ENCODE measurements at regions not wholly inside any gene's neighbourhood (a gene's known extent, or its start where the extent isn't known, plus 50 kb on each side); places are given as distances from the start of the nearest gene placed in this dataset.
A peak's percentile ranks its signal among the peaks of the same experiment; 100 is the strongest.
"Not testable (repeated sequence)": the region's sequence is repeated elsewhere in the genome, so short reads cannot be mapped to it uniquely, and the experiment has no call there.

DNA sequence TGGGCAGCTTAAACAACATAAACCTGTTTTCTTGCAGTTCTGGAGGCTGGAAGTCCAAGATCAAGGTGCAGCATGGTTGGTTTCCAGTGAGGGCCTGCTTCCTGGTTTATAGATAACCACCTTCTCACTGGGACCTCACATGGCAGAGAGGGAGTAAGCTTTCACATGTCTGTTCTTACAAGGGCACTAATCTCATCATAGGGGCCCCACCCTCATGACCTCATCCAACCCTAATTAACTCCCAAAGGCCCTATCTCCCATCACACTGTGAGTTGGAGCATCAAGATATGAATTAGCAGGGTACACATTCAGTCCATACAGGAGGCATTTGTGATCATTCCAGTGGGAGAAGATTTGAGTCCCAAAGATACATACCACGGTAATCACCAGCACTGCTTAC, 50.5 kb upstream of the GRIN2A start:
- DNase-seq (ENCODE audit: low spot score), result no peak
- Mint-ChIP-seq H3K4me1 (ENCODE audit: low read depth) (no peaks in the 10 kb centered on the region), H3K4me3 (ENCODE audit: low read depth) (no peak overlapping the region), H3K36me3 (ENCODE audit: low read depth) (no peaks in the 10 kb centered on the region), H3K27me3 (ENCODE audit: low read depth) (no peaks in the 10 kb centered on the region), H3K9me3 (peaks cover 6% of the 10 kb centered on the region), H3K27ac (no peak overlapping the region)
- intact Hi-C loops (cut with micrococcal nuclease), result no loop called here

- Mint-ChIP-seq H3K9me3 (no peaks in the 10 kb centered on the region), H3K27me3 (ENCODE audit: low read depth) (peaks cover 1% of the 10 kb centered on the region), H3K36me3 (ENCODE audit: low read depth) (no peaks in the 10 kb centered on the region), H3K4me3 (ENCODE audit: low read depth) (no peak overlapping the region), H3K4me1 (ENCODE audit: low read depth) (no peaks in the 10 kb centered on the region), H3K27ac (no peak overlapping the region)
- no peak for DNase-seq (ENCODE audit: low spot score)
- intact Hi-C loops (cut with micrococcal nuclease), result no loop called here
Observed at GRCh38 chr16:10239640-10240039, 57.4 kb upstream of the GRIN2A start.

DNA sequence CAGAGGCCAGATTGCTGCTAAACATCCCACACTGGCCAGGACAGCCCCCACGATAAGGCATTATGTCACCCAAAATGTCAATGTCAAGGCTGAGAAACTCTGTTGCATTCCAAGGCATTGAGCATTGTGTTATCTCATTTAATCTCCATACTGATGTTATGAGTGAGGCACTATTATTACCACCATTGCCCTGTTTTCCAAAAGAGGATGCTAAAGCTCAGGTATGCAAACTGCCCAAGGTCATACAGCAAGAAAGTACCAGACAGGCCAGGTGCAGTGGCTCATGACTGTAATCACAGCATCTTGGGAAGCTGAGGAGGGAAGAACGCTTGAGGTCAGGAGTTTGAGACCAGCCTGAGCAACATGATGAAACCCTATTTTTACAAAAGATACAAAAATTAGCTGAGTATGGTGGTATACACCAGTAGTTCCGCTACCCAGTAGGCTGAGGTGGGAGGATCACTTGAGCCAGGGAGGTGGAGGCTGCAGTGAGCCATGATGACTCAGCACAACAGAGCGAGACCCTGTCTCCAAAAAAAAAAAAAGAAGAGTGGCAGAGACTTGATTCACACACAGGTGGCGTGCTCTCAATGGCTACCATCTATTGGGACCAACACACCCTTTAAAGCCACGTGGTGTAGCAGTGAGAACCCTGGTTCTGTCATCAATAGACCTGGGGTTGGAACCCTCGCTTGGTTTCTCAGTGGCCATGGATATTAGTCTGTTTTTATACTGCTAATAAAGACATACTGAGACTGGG, 58.8 kb upstream of the GRIN2A start:
- DNase-seq (ENCODE audit: low spot score), result no peak
- intact Hi-C loops (cut with micrococcal nuclease), result no loop called here
- H3K9me3 Mint-ChIP-seq, result no peaks in the 10 kb centered on the region
- H3K27ac Mint-ChIP-seq, result no peak overlapping the region
- peaks cover 1% of the 10 kb centered on the region for H3K27me3 Mint-ChIP-seq (ENCODE audit: low read depth)
- no peak overlapping the region for H3K4me3 Mint-ChIP-seq (ENCODE audit: low read depth)
- no peaks in the 10 kb centered on the region for H3K4me1 Mint-ChIP-seq (ENCODE audit: low read depth)
- no peaks in the 10 kb centered on the region for H3K36me3 Mint-ChIP-seq (ENCODE audit: low read depth)

DNA sequence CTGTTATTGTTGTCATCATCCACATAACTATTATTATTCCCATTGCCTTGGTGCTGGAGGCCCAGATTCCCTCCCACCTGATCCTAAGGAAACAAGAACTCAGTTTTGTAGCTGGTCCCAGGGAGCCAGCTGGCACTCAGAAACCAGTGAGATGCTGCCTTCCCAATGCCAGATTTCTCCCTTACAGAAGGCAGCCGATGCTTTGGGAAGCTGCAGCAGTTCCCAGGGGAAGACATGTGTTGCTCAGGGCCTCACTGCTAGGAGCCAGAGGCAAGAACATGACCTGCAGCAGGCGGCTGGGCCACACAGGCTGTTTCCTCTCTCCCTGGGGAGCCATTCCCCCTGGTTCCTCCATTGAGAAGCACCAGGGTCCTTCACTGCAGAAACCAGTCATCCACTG, 59.9 kb upstream of the GRIN2A start:
- H3K4me3 Mint-ChIP-seq (ENCODE audit: low read depth), result no peak overlapping the region

GRCh38 chr16:10242916-10243315, 60.7 kb upstream of the GRIN2A start:
- H3K9me3 Mint-ChIP-seq, result no peaks in the 10 kb centered on the region
- no peak overlapping the region for H3K4me3 Mint-ChIP-seq (ENCODE audit: low read depth)
- no peak overlapping the region for H3K27ac Mint-ChIP-seq
- peaks cover 1% of the 10 kb centered on the region for H3K27me3 Mint-ChIP-seq (ENCODE audit: low read depth)
- H3K4me1 Mint-ChIP-seq (ENCODE audit: low read depth), result no peaks in the 10 kb centered on the region
- H3K36me3 Mint-ChIP-seq (ENCODE audit: low read depth), result no peaks in the 10 kb centered on the region
- DNase-seq (ENCODE audit: low spot score), result no peak
- intact Hi-C loops (cut with micrococcal nuclease), result no loop called here

More for the DNA sequence above, 59.9 kb upstream of the GRIN2A start:
- Mint-ChIP-seq H3K36me3 (ENCODE audit: low read depth) (no peaks in the 10 kb centered on the region), H3K27ac (no peak overlapping the region), H3K4me1 (ENCODE audit: low read depth) (no peaks in the 10 kb centered on the region), H3K27me3 (ENCODE audit: low read depth) (peaks cover 1% of the 10 kb centered on the region), H3K9me3 (no peaks in the 10 kb centered on the region)
- intact Hi-C loops (cut with micrococcal nuclease), result no loop called here
- no peak for DNase-seq (ENCODE audit: low spot score)

- DNase-seq (ENCODE audit: low spot score), result no peak
- no peak overlapping the region for H3K4me3 Mint-ChIP-seq (ENCODE audit: low read depth)
- no peaks in the 10 kb centered on the region for H3K9me3 Mint-ChIP-seq
- no peaks in the 10 kb centered on the region for H3K36me3 Mint-ChIP-seq (ENCODE audit: low read depth)
- no peaks in the 10 kb centered on the region for H3K27me3 Mint-ChIP-seq (ENCODE audit: low read depth)
- intact Hi-C loops (cut with micrococcal nuclease), result no loop called here
- no peak overlapping the region for H3K27ac Mint-ChIP-seq
- no peaks in the 10 kb centered on the region for H3K4me1 Mint-ChIP-seq (ENCODE audit: low read depth)
Observed at GRCh38 chr16:10245002-10245401, 62.8 kb upstream of the GRIN2A start.

- DNase-seq (ENCODE audit: low spot score), result no peak
- Mint-ChIP-seq H3K4me3 (ENCODE audit: low read depth) (no peak overlapping the region), H3K9me3 (no peaks in the 10 kb centered on the region), H3K27me3 (ENCODE audit: low read depth) (no peaks in the 10 kb centered on the region), H3K27ac (no peak overlapping the region), H3K4me1 (ENCODE audit: low read depth) (no peaks in the 10 kb centered on the region), H3K36me3 (ENCODE audit: low read depth) (no peaks in the 10 kb centered on the region)
- intact Hi-C loops (cut with micrococcal nuclease), result no loop called here
Observed at GRCh38 chr16:10250137-10250828, 68.1 kb upstream of the GRIN2A start.

DNA sequence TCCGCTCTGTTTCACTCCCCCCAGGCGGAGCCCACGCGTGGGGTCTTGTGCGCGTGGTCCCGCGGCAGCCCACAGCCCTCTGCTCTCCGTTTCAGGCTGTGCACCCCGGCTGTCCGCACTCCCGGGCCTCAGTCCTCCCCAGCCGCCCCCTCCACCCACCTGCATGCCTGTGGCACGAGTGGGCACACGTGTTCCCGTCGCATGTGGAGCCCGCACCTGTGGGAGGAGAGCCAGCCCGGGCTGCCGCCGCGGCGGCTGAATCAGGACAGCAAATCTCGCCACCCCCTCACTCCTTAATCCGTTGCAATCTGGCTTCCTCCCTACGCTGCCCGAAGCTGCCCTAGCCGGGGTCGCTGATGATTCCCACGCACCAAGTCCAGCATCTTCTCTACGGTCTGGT, 69.9 kb upstream of the GRIN2A start:
- Mint-ChIP-seq H3K4me3 (ENCODE audit: low read depth) (no peak overlapping the region), H3K36me3 (ENCODE audit: low read depth) (no peaks in the 10 kb centered on the region), H3K9me3 (no peaks in the 10 kb centered on the region), H3K27ac (no peak overlapping the region), H3K27me3 (ENCODE audit: low read depth) (no peaks in the 10 kb centered on the region), H3K4me1 (ENCODE audit: low read depth) (peaks cover 4% of the 10 kb centered on the region)
- DNase-seq (ENCODE audit: low spot score), result no peak
- intact Hi-C loops (cut with micrococcal nuclease), result no loop called here

DNA sequence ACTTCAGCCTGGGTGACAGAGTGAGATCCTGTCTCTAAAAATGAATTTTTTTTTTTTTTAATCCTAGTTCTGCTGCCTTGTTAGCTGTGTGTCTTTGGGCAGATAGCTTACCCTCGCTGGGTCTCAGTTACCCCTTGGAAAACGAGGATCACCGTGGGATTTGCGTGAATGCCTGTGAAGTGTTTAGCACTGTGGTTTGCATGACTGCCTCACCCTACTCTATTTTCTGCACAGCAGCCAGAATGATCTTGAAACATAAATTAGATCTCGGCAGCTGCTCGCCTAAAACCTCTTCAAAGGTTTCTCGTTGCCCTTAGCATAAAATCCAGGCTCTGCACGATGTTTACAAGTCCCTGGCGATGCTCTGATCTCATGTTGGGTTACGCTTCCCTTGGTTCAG, 71.2 kb upstream of the GRIN2A start:
- Mint-ChIP-seq H3K9me3 (no peaks in the 10 kb centered on the region), H3K36me3 (ENCODE audit: low read depth) (no peaks in the 10 kb centered on the region), H3K4me1 (ENCODE audit: low read depth) (peaks cover 5% of the 10 kb centered on the region), H3K4me3 (ENCODE audit: low read depth) (no peak overlapping the region), H3K27me3 (ENCODE audit: low read depth) (no peaks in the 10 kb centered on the region), H3K27ac (no peak overlapping the region)
- intact Hi-C loops (cut with micrococcal nuclease), result no loop called here
- DNase-seq (ENCODE audit: low spot score), result no peak

GRCh38 chr16:10255728-10256127, 73.5 kb upstream of the GRIN2A start:
- Mint-ChIP-seq H3K9me3 (no peaks in the 10 kb centered on the region), H3K27ac (no peak overlapping the region), H3K36me3 (ENCODE audit: low read depth) (no peaks in the 10 kb centered on the region), H3K4me3 (ENCODE audit: low read depth) (no peak overlapping the region), H3K4me1 (ENCODE audit: low read depth) (peaks cover 6% of the 10 kb centered on the region), H3K27me3 (ENCODE audit: low read depth) (no peaks in the 10 kb centered on the region)
- no peak for DNase-seq (ENCODE audit: low spot score)
- intact Hi-C loops (cut with micrococcal nuclease), result loop anchor here (2.0 to 5.0 kb wide), 2 partner anchors 57 to 481 kb away; no protein-coding TSS in a partner anchor

DNA sequence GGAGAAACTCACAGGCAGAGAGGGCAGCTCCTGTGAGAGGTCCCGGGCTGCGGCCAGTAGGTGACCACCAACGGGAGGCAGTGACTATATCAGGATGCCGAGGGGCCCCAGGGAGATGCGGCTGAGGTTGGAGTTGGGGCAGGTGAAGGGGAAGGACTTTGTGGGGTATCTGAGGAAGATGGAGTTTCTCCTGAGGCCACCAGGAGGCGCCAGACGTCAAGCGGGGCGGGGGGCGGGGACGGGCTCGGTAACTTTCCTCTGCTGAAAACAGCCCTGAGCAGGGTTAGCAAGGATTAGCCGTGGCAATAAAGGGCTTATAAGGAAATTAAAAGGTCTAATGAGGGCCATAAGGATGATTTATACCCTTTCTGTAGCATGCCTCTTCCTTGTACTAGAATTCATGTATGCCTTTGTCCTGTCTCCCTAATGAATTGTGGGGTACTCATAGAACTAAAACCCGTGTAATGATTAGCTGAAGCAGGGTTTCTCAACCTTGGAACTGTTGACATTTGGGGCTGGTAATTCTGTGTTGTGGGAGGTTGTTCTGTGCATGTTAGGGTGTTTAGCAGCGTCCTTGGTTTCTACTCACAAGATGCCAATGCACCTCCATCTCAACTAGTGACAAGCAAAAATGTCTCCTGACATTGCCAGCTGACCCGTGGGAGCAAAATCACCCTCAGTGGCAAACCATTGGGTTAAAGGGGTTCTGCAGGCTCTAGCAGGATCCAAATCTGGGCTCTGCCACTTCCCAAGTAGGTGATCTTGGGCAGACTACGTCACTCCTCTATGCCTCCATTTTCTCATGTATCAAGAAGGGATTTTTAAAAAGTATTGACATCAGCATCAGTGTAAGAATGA, 74.8 kb upstream of the GRIN2A start:
- Mint-ChIP-seq H3K9me3 (no peaks in the 10 kb centered on the region), H3K4me1 (ENCODE audit: low read depth) (peaks cover 6% of the 10 kb centered on the region), H3K36me3 (ENCODE audit: low read depth) (no peaks in the 10 kb centered on the region), H3K4me3 (ENCODE audit: low read depth) (no peak overlapping the region), H3K27ac (no peak overlapping the region), H3K27me3 (ENCODE audit: low read depth) (peaks cover 3% of the 10 kb centered on the region)
- intact Hi-C loops (cut with micrococcal nuclease), result loop anchor here (1.0 to 5.0 kb wide), 3 partner anchors 55 to 480 kb away; no protein-coding TSS in a partner anchor
- peak; percentile 12 for DNase-seq (ENCODE audit: low spot score)

- intact Hi-C loops (cut with micrococcal nuclease), result loop anchor here (1.0 to 5.0 kb wide), 3 partner anchors 55 to 479 kb away; no protein-coding TSS in a partner anchor
- H3K9me3 Mint-ChIP-seq; H3K36me3 Mint-ChIP-seq (ENCODE audit: low read depth); DNase-seq (ENCODE audit: low spot score); H3K27ac Mint-ChIP-seq; H3K4me1 Mint-ChIP-seq (ENCODE audit: low read depth); H3K4me3 Mint-ChIP-seq (ENCODE audit: low read depth); H3K27me3 Mint-ChIP-seq (ENCODE audit: low read depth): not testable (repeated sequence)
Observed at GRCh38 chr16:10257642-10258251, 75.5 kb upstream of the GRIN2A start.

Measured in activated T-helper 2 cell treated with anti-CD3 and anti-CD28 coated beads, Interferon-gamma antibody, Interleukin-2, Interleukin-4, amounts not matched to agents 10 μg/mL and 5 μg/mL and 100 μg/mL, durations not matched to agents 14 hours and 24 hours and 36 hours (primary cell).